ENCODE measurements at regions not wholly inside any gene's neighbourhood (a gene's known extent, or its start where the extent isn't known, plus 50 kb on each side); places are given as distances from the start of the nearest gene placed in this dataset.
"Not testable (repeated sequence)": the region's sequence is repeated elsewhere in the genome, so short reads cannot be mapped to it uniquely, and the experiment has no call there.

- no peak for DNase-seq
Measured at GRCh38 chr9:135173066-135173465, 85.6 kb downstream of the OLFM1 start.

- DNase-seq, result no peak
Measured at GRCh38 chr9:135174248-135174647, 86.8 kb downstream of the OLFM1 start.

GRCh38 chr9:135174981-135175380, 87.5 kb downstream of the OLFM1 start:
- no peak for DNase-seq

- DNase-seq, result no peak
Measured at GRCh38 chr9:135176284-135176683, 88.8 kb downstream of the OLFM1 start.

GRCh38 chr9:135177562-135177961, 90.1 kb downstream of the OLFM1 start:
- not testable (repeated sequence) for DNase-seq

GRCh38 chr9:135178498-135178897, 91.0 kb downstream of the OLFM1 start:
- no peak for DNase-seq

- no peak for DNase-seq
Measured at GRCh38 chr9:135179041-135179440, 91.6 kb downstream of the OLFM1 start.

GRCh38 chr9:135179976-135180375, 92.5 kb downstream of the OLFM1 start:
- no peak for DNase-seq

GRCh38 chr9:135180586-135180985, 93.1 kb downstream of the OLFM1 start:
- no peak for DNase-seq

- no peak for DNase-seq
Measured at GRCh38 chr9:135181336-135181735, 93.9 kb downstream of the OLFM1 start.

GRCh38 chr9:135181841-135182240, 94.4 kb downstream of the OLFM1 start:
- not testable (repeated sequence) for DNase-seq

GRCh38 chr9:135183069-135183468, 95.6 kb downstream of the OLFM1 start:
- DNase-seq, result no peak

- DNase-seq, result no peak
Measured at GRCh38 chr9:135183528-135184180, 96.2 kb downstream of the OLFM1 start.

GRCh38 chr9:135184181-135185053, 96.9 kb downstream of the OLFM1 start:
- no peak for DNase-seq

- DNase-seq, result no peak
Measured at GRCh38 chr9:135185060-135185459, 97.6 kb downstream of the OLFM1 start.

GRCh38 chr9:135186248-135187164, 99.0 kb downstream of the OLFM1 start:
- no peak for DNase-seq

GRCh38 chr9:135187365-135187764, 99.9 kb downstream of the OLFM1 start:
- DNase-seq, result no peak

GRCh38 chr9:135188681-135189151, 101.2 kb downstream of the OLFM1 start:
- no peak for DNase-seq

GRCh38 chr9:135189497-135189896, 102.0 kb downstream of the OLFM1 start:
- no peak for DNase-seq

GRCh38 chr9:135190789-135191577, 103.5 kb downstream of the OLFM1 start:
- no peak for DNase-seq

- no peak for DNase-seq
Measured at GRCh38 chr9:135192686-135193085, 105.2 kb downstream of the OLFM1 start.

GRCh38 chr9:135195975-135196374, 108.5 kb downstream of the OLFM1 start:
- not testable (repeated sequence) for DNase-seq
